Activated T-helper 2 cell treated with anti-CD3 and anti-CD28 coated beads, Interferon-gamma antibody, Interleukin-2, Interleukin-4, amounts not matched to agents 10 μg/mL and 5 μg/mL and 100 μg/mL, durations not matched to agents 14 hours and 24 hours and 36 hours (primary cell): ENCODE measurements at regions not wholly inside any gene's neighbourhood (a gene's known extent, or its start where the extent isn't known, plus 50 kb on each side); places are given as distances from the start of the nearest gene placed in this dataset.
"Not testable (repeated sequence)": the region's sequence is repeated elsewhere in the genome, so short reads cannot be mapped to it uniquely, and the experiment has no call there.

ENCODE experiments used
- DNase-seq: peaks from one replicate; pipeline ENCODE4 v3.0.0; 2021; ENCODE audit warnings: low spot score
- H3K27ac Mint-ChIP-seq: one replicate; pipeline ENCODE4 v1.8.0; 2021; ENCODE audit warnings: mixed read lengths
- H3K27me3 Mint-ChIP-seq: one replicate; pipeline ENCODE4 v1.8.0; 2021; ENCODE audit warnings: low read depth, mixed read lengths
- H3K36me3 Mint-ChIP-seq: one replicate; pipeline ENCODE4 v1.8.0; 2021; ENCODE audit warnings: low read depth, mixed read lengths
- H3K4me1 Mint-ChIP-seq: one replicate; pipeline ENCODE4 v1.8.0; 2021; ENCODE audit warnings: low read depth, mixed read lengths
- H3K4me3 Mint-ChIP-seq: one replicate; pipeline ENCODE4 v1.8.0; 2021; ENCODE audit warnings: low read depth, mild to moderate bottlenecking, moderate library complexity, mixed read lengths
- H3K9me3 Mint-ChIP-seq: one replicate; pipeline ENCODE4 v1.8.0; 2021; ENCODE audit warnings: mixed read lengths
- intact Hi-C: fragments of 100-400 bp; cut with micrococcal nuclease; formaldehyde crosslinking; loops from one replicate; pipeline ENCODE4 v1.15.1; 2023

DNA sequence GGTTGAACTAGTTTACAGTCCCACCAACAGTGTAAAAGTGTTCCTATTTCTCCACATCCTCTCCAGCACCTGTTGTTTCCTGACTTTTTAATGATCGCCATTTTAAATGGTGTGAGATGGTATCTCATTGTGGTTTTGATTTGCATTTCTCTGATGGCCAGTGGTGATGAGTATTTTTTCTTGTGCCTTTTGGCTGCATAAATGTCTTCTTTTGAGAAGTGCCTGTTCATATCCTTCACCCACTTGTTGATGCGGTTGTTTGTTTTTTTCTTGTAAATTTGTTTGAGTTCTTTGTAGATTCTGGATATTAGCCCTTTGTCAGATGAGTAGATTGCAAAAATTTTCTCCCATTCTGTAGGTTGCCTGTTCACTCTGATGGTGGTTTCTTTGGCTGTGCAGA, 462.0 kb upstream of the ZMIZ1 start:
- H3K27me3 Mint-ChIP-seq, H3K4me3 Mint-ChIP-seq, DNase-seq, H3K36me3 Mint-ChIP-seq, H3K27ac Mint-ChIP-seq, intact Hi-C loops, H3K4me1 Mint-ChIP-seq: not testable (repeated sequence)
- H3K9me3 Mint-ChIP-seq, result peaks cover 10% of the 10 kb centered on the region

DNA sequence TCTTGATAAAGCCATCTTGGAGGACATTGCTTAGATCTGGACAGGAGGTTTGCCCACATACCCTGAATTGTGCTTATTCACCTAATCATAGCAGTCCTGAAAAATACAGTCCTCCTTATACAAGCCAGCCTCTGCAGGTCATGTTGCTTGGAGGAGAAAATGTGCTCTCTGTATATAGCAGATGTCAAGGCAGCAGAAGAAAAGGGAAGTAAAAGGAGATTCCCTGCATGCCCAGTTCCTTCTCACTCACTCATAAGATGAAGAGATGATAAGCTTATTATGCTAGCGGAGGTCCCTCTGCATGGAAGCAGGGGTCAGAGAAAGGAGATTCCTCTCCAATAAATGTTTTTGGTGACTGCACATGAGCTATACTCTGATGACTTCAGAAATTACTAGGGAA, 458.8 kb upstream of the ZMIZ1 start:
- intact Hi-C loops, result no loop called here
- Mint-ChIP-seq H3K27me3 (peaks cover 8% of the 10 kb centered on the region), H3K9me3 (peaks cover 10% of the 10 kb centered on the region), H3K4me3 (no peak overlapping the region), H3K27ac (no peak overlapping the region), H3K4me1 (no peaks in the 10 kb centered on the region), H3K36me3 (no peaks in the 10 kb centered on the region)
- DNase-seq, result no peak

GRCh38 chr10:78613132-78613531, 455.6 kb upstream of the ZMIZ1 start:
- H3K27me3 Mint-ChIP-seq, result peaks cover 13% of the 10 kb centered on the region
- no peak for DNase-seq

GRCh38 chr10:78614267-78614666, 454.5 kb upstream of the ZMIZ1 start:
- H3K4me3 Mint-ChIP-seq, result no peak overlapping the region
- intact Hi-C loops, result no loop called here
- no peaks in the 10 kb centered on the region for H3K36me3 Mint-ChIP-seq
- H3K4me1 Mint-ChIP-seq, result no peaks in the 10 kb centered on the region
- no peak for DNase-seq
- peaks cover 11% of the 10 kb centered on the region for H3K27me3 Mint-ChIP-seq
- peaks cover 6% of the 10 kb centered on the region for H3K9me3 Mint-ChIP-seq
- no peak overlapping the region for H3K27ac Mint-ChIP-seq

More at GRCh38 chr10:78613132-78613531, 455.6 kb upstream of the ZMIZ1 start:
- Mint-ChIP-seq H3K27ac (no peak overlapping the region), H3K9me3 (peaks cover 10% of the 10 kb centered on the region), H3K4me3 (no peak overlapping the region), H3K4me1 (no peaks in the 10 kb centered on the region), H3K36me3 (no peaks in the 10 kb centered on the region)
- intact Hi-C loops, result no loop called here

DNA sequence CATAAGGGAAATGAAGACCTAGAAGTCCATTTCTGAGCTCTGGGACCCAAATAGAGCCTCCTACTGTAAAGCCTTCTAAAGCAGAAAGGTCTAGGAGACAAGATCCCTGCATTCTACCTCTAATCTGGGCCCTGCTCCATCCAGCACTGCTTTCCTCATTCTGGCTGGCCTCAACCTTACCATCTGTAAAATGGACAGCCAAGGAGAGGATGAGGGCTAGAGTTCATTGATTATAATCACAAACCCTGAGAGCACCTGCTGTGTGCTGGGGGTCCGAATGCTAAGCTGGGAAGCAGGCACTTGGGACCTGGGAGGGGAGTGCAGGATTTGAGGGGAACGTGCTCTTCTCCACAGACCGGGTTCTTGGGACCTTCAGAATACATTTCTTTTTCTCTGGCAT, 454.0 kb upstream of the ZMIZ1 start:
- Mint-ChIP-seq H3K4me3 (no peak overlapping the region), H3K27ac (no peak overlapping the region), H3K9me3 (peaks cover 4% of the 10 kb centered on the region), H3K36me3 (no peaks in the 10 kb centered on the region), H3K4me1 (no peaks in the 10 kb centered on the region), H3K27me3 (peaks cover 11% of the 10 kb centered on the region)
- DNase-seq, result no peak
- intact Hi-C loops, result no loop called here

DNA sequence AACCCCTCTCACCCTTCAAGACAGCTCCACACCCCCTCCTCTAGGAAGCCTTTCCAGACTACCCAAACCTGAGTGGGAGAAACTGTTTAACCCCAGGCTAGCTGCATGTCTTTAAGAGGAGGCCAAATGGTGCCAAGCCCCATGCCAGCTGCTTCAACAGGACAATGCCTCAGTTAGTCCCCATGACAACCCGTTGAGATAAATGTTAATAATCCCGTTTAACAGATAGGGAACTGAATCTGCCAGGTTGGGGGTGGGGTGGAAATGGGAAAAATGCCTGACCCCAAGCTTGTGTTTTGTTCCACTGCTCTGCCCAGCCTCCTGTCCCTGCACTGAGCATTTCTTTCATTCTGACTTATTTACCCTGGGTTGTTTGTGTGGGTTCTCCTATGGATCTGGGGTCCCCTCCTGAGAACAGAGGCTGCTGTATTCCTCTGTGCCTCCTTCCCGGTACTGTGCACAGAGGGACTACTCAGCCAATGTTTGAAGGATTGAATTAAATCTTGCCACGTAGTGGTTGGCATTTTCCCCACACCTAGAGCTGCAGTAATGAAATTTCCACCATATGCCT, 452.6 kb upstream of the ZMIZ1 start:
- Mint-ChIP-seq H3K36me3 (no peaks in the 10 kb centered on the region), H3K27me3 (peaks cover 7% of the 10 kb centered on the region), H3K9me3 (no peaks in the 10 kb centered on the region), H3K27ac (no peak overlapping the region), H3K4me1 (no peaks in the 10 kb centered on the region), H3K4me3 (no peak overlapping the region)
- intact Hi-C loops, result no loop called here
- DNase-seq, result no peak

- no peak for DNase-seq
- intact Hi-C loops, result no loop called here
- H3K36me3 Mint-ChIP-seq, result no peaks in the 10 kb centered on the region
- no peaks in the 10 kb centered on the region for H3K9me3 Mint-ChIP-seq
- peaks cover 7% of the 10 kb centered on the region for H3K27me3 Mint-ChIP-seq
- H3K4me1 Mint-ChIP-seq, result no peaks in the 10 kb centered on the region
- H3K4me3 Mint-ChIP-seq, result no peak overlapping the region
- no peak overlapping the region for H3K27ac Mint-ChIP-seq
Observed at GRCh38 chr10:78617115-78617514, 451.7 kb upstream of the ZMIZ1 start.

- H3K9me3 Mint-ChIP-seq, result no peaks in the 10 kb centered on the region
- H3K36me3 Mint-ChIP-seq, result no peaks in the 10 kb centered on the region
- no peak overlapping the region for H3K27ac Mint-ChIP-seq
- H3K4me3 Mint-ChIP-seq, result no peak overlapping the region
- intact Hi-C loops, result no loop called here
- no peak for DNase-seq
- no peaks in the 10 kb centered on the region for H3K4me1 Mint-ChIP-seq
- H3K27me3 Mint-ChIP-seq, result peaks cover 7% of the 10 kb centered on the region
Observed at GRCh38 chr10:78617631-78618030, 451.1 kb upstream of the ZMIZ1 start.

- no peaks in the 10 kb centered on the region for H3K4me1 Mint-ChIP-seq
- no peak overlapping the region for H3K4me3 Mint-ChIP-seq
- no peak overlapping the region for H3K27ac Mint-ChIP-seq
- H3K36me3 Mint-ChIP-seq, result no peaks in the 10 kb centered on the region
- no peak for DNase-seq
- no peaks in the 10 kb centered on the region for H3K9me3 Mint-ChIP-seq
- peaks cover 7% of the 10 kb centered on the region for H3K27me3 Mint-ChIP-seq
- intact Hi-C loops, result no loop called here
Observed at GRCh38 chr10:78618050-78618449, 450.7 kb upstream of the ZMIZ1 start.

GRCh38 chr10:78619115-78619851, 449.5 kb upstream of the ZMIZ1 start:
- H3K4me1 Mint-ChIP-seq, result peaks cover 7% of the 10 kb centered on the region

GRCh38 chr10:78619896-78620295, 448.9 kb upstream of the ZMIZ1 start:
- Mint-ChIP-seq H3K9me3 (no peaks in the 10 kb centered on the region), H3K27me3 (peaks cover 9% of the 10 kb centered on the region), H3K36me3 (no peaks in the 10 kb centered on the region), H3K27ac (no peak overlapping the region), H3K4me1 (peaks cover 7% of the 10 kb centered on the region), H3K4me3 (no peak overlapping the region)
- intact Hi-C loops, result no loop called here
- no peak for DNase-seq

More at GRCh38 chr10:78619115-78619851, 449.5 kb upstream of the ZMIZ1 start:
- no peak for DNase-seq
- Mint-ChIP-seq H3K27me3 (peaks cover 9% of the 10 kb centered on the region), H3K9me3 (no peaks in the 10 kb centered on the region), H3K27ac (no peak overlapping the region), H3K4me3 (no peak overlapping the region), H3K36me3 (no peaks in the 10 kb centered on the region)
- intact Hi-C loops, result no loop called here

- H3K9me3 Mint-ChIP-seq, result no peaks in the 10 kb centered on the region
- H3K4me3 Mint-ChIP-seq, result no peak overlapping the region
- peaks cover 1% of the 10 kb centered on the region for H3K27me3 Mint-ChIP-seq
- H3K4me1 Mint-ChIP-seq, result peaks cover 7% of the 10 kb centered on the region
- DNase-seq, result no peak
- intact Hi-C loops, result no loop called here
- no peaks in the 10 kb centered on the region for H3K36me3 Mint-ChIP-seq
- H3K27ac Mint-ChIP-seq, result no peak overlapping the region
Observed at GRCh38 chr10:78620985-78621799, 447.6 kb upstream of the ZMIZ1 start.
